ENCODE measurements at regions not wholly inside any gene's neighbourhood (a gene's known extent, or its start where the extent isn't known, plus 50 kb on each side); places are given as distances from the start of the nearest gene placed in this dataset.

DNA sequence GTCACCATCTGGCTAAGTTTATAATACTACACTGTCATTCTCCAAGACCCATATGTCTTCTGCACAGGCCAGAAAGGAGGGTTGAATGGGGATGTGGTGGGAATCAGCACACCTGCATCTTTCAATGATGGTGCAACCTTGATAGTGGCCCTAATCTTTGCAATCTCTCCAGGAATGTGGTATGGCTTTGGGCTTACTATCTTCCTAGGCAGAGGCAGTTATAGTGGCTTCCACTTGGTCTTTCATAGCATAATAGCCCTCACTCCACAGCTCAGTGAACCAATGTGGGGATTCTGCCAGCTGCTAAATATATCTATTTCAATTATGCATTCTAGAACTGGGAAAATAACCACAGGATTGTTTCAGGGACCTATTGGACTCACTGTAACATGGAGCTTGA lies 61.8 kb upstream of the ATP2B1 start:
- Histone ChIP-seq H2BK5ac (ENCODE audit: insufficient read length, low read length) (no peak overlapping the region), H4K5ac (ENCODE audit: insufficient read length, low read depth, low read length) (no peak overlapping the region), H2BK12ac (ENCODE audit: insufficient read length, low read depth, low read length) (no peak overlapping the region), H3K4me1 (ENCODE audit: insufficient read depth, low read length) (no peaks in the 10 kb centered on the region), H3K27me3 (ENCODE audit: insufficient read depth, low read length) (no peaks in the 10 kb centered on the region), H3K79me2 (ENCODE audit: insufficient read depth, low read length) (no peaks in the 10 kb centered on the region), H4K91ac (ENCODE audit: insufficient read length, low read depth, low read length) (no peak overlapping the region), H3K4me2 (ENCODE audit: insufficient read depth, insufficient read length, low read length) (no peak overlapping the region), H3K79me1 (ENCODE audit: insufficient read depth, low read depth, low read length, poor library complexity, severe bottlenecking) (no peaks in the 10 kb centered on the region), H2BK20ac (ENCODE audit: low read depth, low read length, poor library complexity, severe bottlenecking) (no peak overlapping the region), H3K14ac (ENCODE audit: insufficient read depth, low read length) (no peak overlapping the region), H3K9me3 (ENCODE audit: control insufficient read depth, low read depth, low read length) (no peaks in the 10 kb centered on the region), H3K23me2 (ENCODE audit: insufficient read length, low read depth, low read length, poor library complexity, severe bottlenecking) (no peaks in the 10 kb centered on the region), H4K8ac (replicated peaks; ENCODE audit: insufficient read length, low read depth, low read length) (no peak overlapping the region), H3K4ac (ENCODE audit: low read depth, low read length) (no peak overlapping the region), H3K56ac (ENCODE audit: insufficient read length, low read depth, low read length) (no peak overlapping the region), H3T11ph (ENCODE audit: low read length) (no peak overlapping the region), H3K23ac (ENCODE audit: insufficient read length, low read depth, low read length) (no peak overlapping the region), H2AFZ (ENCODE audit: low read length) (no peak overlapping the region), H3K18ac (ENCODE audit: insufficient read length, low read depth, low read length) (no peak overlapping the region), H2BK15ac (ENCODE audit: low read depth, low read length) (no peak overlapping the region), H2BK120ac (ENCODE audit: low read depth, low read length, poor library complexity, severe bottlenecking) (no peak overlapping the region), H3K9ac (ENCODE audit: extremely low read depth, insufficient read length, low read length) (no peak overlapping the region), H4K20me1 (ENCODE audit: control insufficient read depth, insufficient read depth, insufficient read length) (no peaks in the 10 kb centered on the region), H2AK5ac (ENCODE audit: insufficient read length, low read length) (no peak overlapping the region), H3K27ac (ENCODE audit: insufficient read length, low read depth, low read length) (no peak overlapping the region)
- Mint-ChIP-seq H3K4me1 (no peaks in the 10 kb centered on the region), H3K27me3 (ENCODE audit: low read depth) (no peaks in the 10 kb centered on the region), H3K9me3 (peaks cover 0 to 2% of the 10 kb centered on the region in 2 experiments; a peak in 1 of 5 replicates), H3K36me3 (ENCODE audit: insufficient read depth in 1 of 3, low read depth in 3 of 3) (no peaks in the 10 kb centered on the region), H3K27ac (no peak overlapping the region), H3K4me3 (no peak overlapping the region)
- TF ChIP-seq, protein P1, sequence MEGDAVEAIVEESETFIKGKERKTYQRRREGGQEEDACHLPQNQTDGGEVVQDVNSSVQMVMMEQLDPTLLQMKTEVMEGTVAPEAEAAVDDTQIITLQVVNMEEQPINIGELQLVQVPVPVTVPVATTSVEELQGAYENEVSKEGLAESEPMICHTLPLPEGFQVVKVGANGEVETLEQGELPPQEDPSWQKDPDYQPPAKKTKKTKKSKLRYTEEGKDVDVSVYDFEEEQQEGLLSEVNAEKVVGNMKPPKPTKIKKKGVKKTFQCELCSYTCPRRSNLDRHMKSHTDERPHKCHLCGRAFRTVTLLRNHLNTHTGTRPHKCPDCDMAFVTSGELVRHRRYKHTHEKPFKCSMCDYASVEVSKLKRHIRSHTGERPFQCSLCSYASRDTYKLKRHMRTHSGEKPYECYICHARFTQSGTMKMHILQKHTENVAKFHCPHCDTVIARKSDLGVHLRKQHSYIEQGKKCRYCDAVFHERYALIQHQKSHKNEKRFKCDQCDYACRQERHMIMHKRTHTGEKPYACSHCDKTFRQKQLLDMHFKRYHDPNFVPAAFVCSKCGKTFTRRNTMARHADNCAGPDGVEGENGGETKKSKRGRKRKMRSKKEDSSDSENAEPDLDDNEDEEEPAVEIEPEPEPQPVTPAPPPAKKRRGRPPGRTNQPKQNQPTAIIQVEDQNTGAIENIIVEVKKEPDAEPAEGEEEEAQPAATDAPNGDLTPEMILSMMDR (conservative IDR thresholded peaks at IDR 0.05): no peak
- DNase-seq: no peak

Measured in H9 (cell line).